ENCODE measurements at regions not wholly inside any gene's neighbourhood (a gene's known extent, or its start where the extent isn't known, plus 50 kb on each side); places are given as distances from the start of the nearest gene placed in this dataset.

- no peak for TF ChIP-seq CTCF (IDR thresholded peaks at IDR 0.05)
- no peak for TF ChIP-seq POLR2A (IDR thresholded peaks at IDR 0.05)
Observed at GRCh38 chr9:134525070-134525815, 116.4 kb upstream of the COL5A1 start.

All from body of pancreas (tissue), 4 donors.